ENCODE measurements at regions not wholly inside any gene's neighbourhood (a gene's known extent, or its start where the extent isn't known, plus 50 kb on each side); places are given as distances from the start of the nearest gene placed in this dataset.

DNA sequence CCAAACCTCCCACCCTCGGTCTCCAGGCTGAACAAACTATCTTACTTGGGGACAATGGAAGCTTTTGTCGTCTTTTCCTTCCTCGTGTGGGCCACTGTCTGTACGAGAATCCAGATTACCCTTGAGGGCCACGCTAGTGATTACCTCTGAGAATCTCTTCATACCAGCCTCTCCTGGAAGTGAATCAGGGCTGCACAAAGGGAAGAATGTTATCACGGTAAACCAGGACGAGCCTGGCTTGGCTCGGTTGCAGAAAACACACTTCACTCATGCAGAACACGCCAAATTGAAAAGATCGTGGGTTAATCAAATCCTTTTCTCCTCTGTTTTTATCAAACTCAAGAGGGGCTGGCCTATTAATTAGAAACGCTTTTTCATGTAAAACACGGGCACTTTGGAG, 51.6 kb upstream of the MYL2 start:
- H3K27ac ChIP-seq (ENCODE audit: extremely low read depth, low read depth, low read length) = no peak overlapping the region
- H3K36me3 ChIP-seq (ENCODE audit: control insufficient read depth in 2 of 2, insufficient read depth in 1 of 2, low read length in 2 of 2) = no peaks in the 10 kb centered on the region
- ChIA-PET POLR2A (no interaction called here), CTCF (interaction anchor here (0.6 to 1.4 kb wide), 3 partner anchors 12 to 326 kb away, joined by 3 to 5 read pairs (median 3); no protein-coding TSS in a partner anchor)
- no peaks in the 10 kb centered on the region for H3K4me1 ChIP-seq (ENCODE audit: control insufficient read depth, insufficient read depth, low read length)
- TF ChIP-seq ZNF174 (tag by site-specific recombination; IDR thresholded peaks at IDR 0.05) = no peak
- no peak overlapping the region for H3K4me3 ChIP-seq (ENCODE audit: low read depth, low read length)
- no peaks in the 10 kb centered on the region for H3K9me3 ChIP-seq (ENCODE audit: control insufficient read depth, insufficient read depth, low read depth, low read length)

DNA sequence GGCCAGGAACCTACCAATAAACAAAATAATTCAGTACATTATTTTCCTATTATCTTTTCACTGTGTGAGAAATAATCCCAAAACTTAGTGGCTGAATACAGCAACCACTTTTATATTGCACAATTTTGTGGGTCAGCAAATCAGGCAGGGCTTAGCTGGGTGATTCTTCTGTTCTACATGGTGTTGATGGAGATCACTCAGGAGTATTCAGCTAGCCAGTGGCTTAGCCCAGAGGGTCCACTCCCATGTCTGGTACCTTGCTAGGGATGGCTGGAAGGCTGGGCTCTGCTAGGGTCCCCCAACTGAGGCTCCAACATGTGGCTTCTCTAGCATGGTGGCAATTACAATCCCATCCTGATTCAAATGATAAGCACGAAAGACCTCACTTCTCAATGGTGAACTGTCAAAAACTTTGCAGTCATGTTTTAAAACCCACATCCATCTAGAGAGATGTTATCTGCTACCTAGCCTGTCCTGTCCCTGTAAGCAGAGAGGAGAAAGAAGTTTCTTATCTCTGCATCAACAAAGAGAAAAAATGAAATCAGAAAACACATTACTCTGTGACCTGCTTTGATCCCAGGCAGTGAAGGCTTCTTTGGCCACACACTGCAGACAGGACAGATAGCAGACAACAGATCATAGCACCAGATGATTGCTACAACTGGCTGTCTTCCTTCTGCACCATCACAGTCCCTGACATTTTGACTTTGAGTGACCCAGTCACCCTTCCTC, 51.0 kb upstream of the MYL2 start:
- CTCF ChIA-PET = interaction anchor here (0.6 to 1.0 kb wide), 2 partner anchors 13 to 36 kb away, joined by 3 read pairs; no protein-coding TSS in a partner anchor
- H3K27ac ChIP-seq (ENCODE audit: extremely low read depth, low read depth, low read length) = no peak overlapping the region

More for the DNA sequence above, 51.0 kb upstream of the MYL2 start:
- POLR2A ChIA-PET = no interaction called here
- H3K4me3 ChIP-seq (ENCODE audit: low read depth, low read length) = no peak overlapping the region
- TF ChIP-seq SETDB1 (IDR thresholded peaks at IDR 0.05; ENCODE audit: insufficient read length, low read length) = peak; percentile 26
- no peak for TF ChIP-seq ZNF311 (tag by site-specific recombination; IDR thresholded peaks at IDR 0.05; ENCODE audit: borderline replicate concordance)
- no peaks in the 10 kb centered on the region for H3K9me3 ChIP-seq (ENCODE audit: control insufficient read depth, insufficient read depth, low read depth, low read length)
- no peaks in the 10 kb centered on the region for H3K36me3 ChIP-seq (ENCODE audit: control insufficient read depth in 2 of 2, insufficient read depth in 1 of 2, low read length in 2 of 2)
- no peaks in the 10 kb centered on the region for H3K4me1 ChIP-seq (ENCODE audit: control insufficient read depth, insufficient read depth, low read length)

All from HEK293 (cell line).